MM.1S (cell line): ENCODE measurements at regions not wholly inside any gene's neighbourhood (a gene's known extent, or its start where the extent isn't known, plus 50 kb on each side); places are given as distances from the start of the nearest gene placed in this dataset.

Experiments
- DNase-seq: peaks from one replicate; pipeline ENCODE4 v3.0.0-alpha.2; 2015
- H2AFZ ChIP-seq: fragments of 300-600 bp; sonication (generic); 2 replicates; pipeline ENCODE4 v1.6.0; 2016; ENCODE audit warnings: antibody characterized with exemption, low read length
- H3F3A ChIP-seq: fragments of 300-600 bp; sonication (generic); 2 replicates; pipeline ENCODE4 v1.6.1; 2016; ENCODE audit warnings: mild to moderate bottlenecking, antibody characterized with exemption, low read length, moderate library complexity, mixed read lengths; ENCODE audit not compliant: insufficient read depth
- H3K27ac ChIP-seq: fragments of 300-600 bp; sonication (generic); 2 replicates; pipeline ENCODE4 v1.5.1; 2016; ENCODE audit warnings: mild to moderate bottlenecking, low read length
- H3K27me3 ChIP-seq: fragments of 300-600 bp; sonication (generic); replicated peaks from 2 replicates; pipeline ENCODE4 v1.6.0; 2016; ENCODE audit warnings: low read length; ENCODE audit not compliant: insufficient read depth
- H3K36me3 ChIP-seq: fragments of 300-600 bp; sonication (generic); replicated peaks from 2 replicates; pipeline ENCODE4 v1.6.1; 2016; ENCODE audit warnings: mild to moderate bottlenecking, low read length, mixed read lengths; ENCODE audit not compliant: insufficient read depth
- H3K4me1 ChIP-seq: fragments of 300-600 bp; sonication (generic); 2 replicates; pipeline ENCODE4 v1.6.1; 2016; ENCODE audit warnings: low read length, mixed read lengths
- H3K4me2 ChIP-seq: fragments of 300-600 bp; sonication (generic); 2 replicates; pipeline ENCODE4 v1.6.0; 2016; ENCODE audit warnings: low read depth, low read length
- H3K4me3 ChIP-seq: fragments of 300-600 bp; sonication (generic); 2 replicates; pipeline ENCODE4 v1.5.1; 2016; ENCODE audit warnings: low read length, mixed read lengths
- H3K79me2 ChIP-seq: fragments of 300-600 bp; sonication (generic); 2 replicates; pipeline ENCODE4 v1.6.1; 2016; ENCODE audit warnings: mixed run types, low read length, mixed read lengths
- H3K9ac ChIP-seq: fragments of 300-600 bp; sonication (generic); 2 replicates; pipeline ENCODE4 v1.6.1; 2016; ENCODE audit warnings: low read length, mixed read lengths
- H3K9me2 ChIP-seq: fragments of 300-600 bp; sonication (generic); replicated peaks from 2 replicates; pipeline ENCODE4 v1.6.1; 2016; ENCODE audit warnings: mild to moderate bottlenecking, low read length, mixed read lengths; ENCODE audit not compliant: insufficient read depth
- H3K9me3 ChIP-seq: fragments of 300-600 bp; sonication (generic); replicated peaks from 2 replicates; pipeline ENCODE4 v1.6.1; 2016; ENCODE audit warnings: mild to moderate bottlenecking, low read length, mixed read lengths; ENCODE audit not compliant: insufficient read depth
- H4K20me1 ChIP-seq: fragments of 300-600 bp; sonication (generic); 2 replicates; pipeline ENCODE4 v1.6.1; 2016; ENCODE audit warnings: mild to moderate bottlenecking, low read length, moderate library complexity, mixed read lengths; ENCODE audit not compliant: insufficient read depth
- CTCF ChIP-seq: fragments of 300-600 bp; sonication (generic); IDR thresholded peaks from 2 replicates; pipeline ENCODE4 v1.5.1; 2016; ENCODE audit warnings: antibody characterized with exemption, low read length, mixed read lengths
- EZH2 ChIP-seq: fragments of 300-600 bp; sonication (generic); optimal IDR thresholded peaks from 2 replicates; pipeline ENCODE3; 2017; ENCODE audit warnings: low read depth, mild to moderate bottlenecking, antibody characterized with exemption, low read length, mixed read lengths
- EZH2phosphoT487 ChIP-seq: fragments of 300-600 bp; sonication (generic); IDR thresholded peaks from 2 replicates; pipeline ENCODE4 v1.6.1; 2018; ENCODE audit warnings: antibody characterized with exemption, low read length

- no peaks in the 10 kb centered on the region for H3K27me3 ChIP-seq
- no peaks in the 10 kb centered on the region for H3F3A ChIP-seq
- no peaks in the 10 kb centered on the region for H4K20me1 ChIP-seq
- no peaks in the 10 kb centered on the region for H3K79me2 ChIP-seq
- no peak overlapping the region for H3K27ac ChIP-seq
- DNase-seq, result no peak
- no peak overlapping the region for H3K9ac ChIP-seq
- H3K4me1 ChIP-seq, result no peaks in the 10 kb centered on the region
- TF ChIP-seq CTCF (no peak), EZH2phosphoT487 (no peak), EZH2 (no peak)
- H3K9me3 ChIP-seq, result no peaks in the 10 kb centered on the region
- no peak overlapping the region for H3K4me2 ChIP-seq
- no peak overlapping the region for H3K4me3 ChIP-seq
- H3K36me3 ChIP-seq, result no peaks in the 10 kb centered on the region
- no peaks in the 10 kb centered on the region for H3K9me2 ChIP-seq
- H2AFZ ChIP-seq, result no peak overlapping the region
These were observed 114.6 kb upstream of the ARHGAP28 start for GRCh38 chr18:6614952-6615351.

GRCh38 chr18:6616981-6617380 is 112.5 kb upstream of the ARHGAP28 start:
- Histone ChIP-seq H3K4me1 (no peaks in the 10 kb centered on the region), H3K36me3 (no peaks in the 10 kb centered on the region), H3K79me2 (no peaks in the 10 kb centered on the region), H3K27me3 (no peaks in the 10 kb centered on the region), H3K4me3 (no peak overlapping the region), H2AFZ (no peak overlapping the region), H4K20me1 (no peaks in the 10 kb centered on the region), H3K9me2 (no peaks in the 10 kb centered on the region), H3K9me3 (no peaks in the 10 kb centered on the region), H3K27ac (no peak overlapping the region), H3F3A (no peaks in the 10 kb centered on the region), H3K9ac (no peak overlapping the region), H3K4me2 (no peak overlapping the region)
- no peak for DNase-seq
- no peak for TF ChIP-seq EZH2phosphoT487
- TF ChIP-seq EZH2, result no peak
- no peak for TF ChIP-seq CTCF

GRCh38 chr18:6621437-6621836 is 108.1 kb upstream of the ARHGAP28 start:
- Histone ChIP-seq H3K79me2 (no peaks in the 10 kb centered on the region), H3K9me2 (no peaks in the 10 kb centered on the region), H3K9me3 (no peaks in the 10 kb centered on the region), H3K27ac (no peak overlapping the region), H3F3A (no peaks in the 10 kb centered on the region), H3K9ac (no peak overlapping the region), H3K4me2 (no peak overlapping the region), H4K20me1 (no peaks in the 10 kb centered on the region), H3K36me3 (no peaks in the 10 kb centered on the region), H3K4me3 (no peak overlapping the region), H3K4me1 (no peaks in the 10 kb centered on the region), H2AFZ (no peak overlapping the region), H3K27me3 (no peaks in the 10 kb centered on the region)
- DNase-seq, result no peak
- TF ChIP-seq CTCF (no peak), EZH2 (no peak), EZH2phosphoT487 (no peak)
